Upper lobe of left lung (tissue), 6 donors: ENCODE measurements at regions not wholly inside any gene's neighbourhood (a gene's known extent, or its start where the extent isn't known, plus 50 kb on each side); places are given as distances from the start of the nearest gene placed in this dataset.

ENCODE experiments used
- ATAC-seq, 2 donors: fragments of 200-7000 bp; cut with Tn5 transposase; one replicate each; pipeline ENCODE4 v1.9.1; 2022; ENCODE audit warnings: mild to moderate bottlenecking in 2 of 2, moderate library complexity in 2 of 2; ENCODE audit not compliant: low FRiP score in 2 of 2
- DNase-seq, 2 donors: peaks; one replicate each; pipeline ENCODE4 v3.0.0-alpha.2; 2019 to 2020
- H3K27ac ChIP-seq, 4 donors: fragments of 200-600 bp; sonication (generic); one replicate each; pipeline ENCODE4 v1.5.1; 2016 to 2019
- H3K27me3 ChIP-seq, 4 donors: fragments of 200-600 bp; sonication (generic); one replicate each; pipeline ENCODE4 v1.5.1; 2017 to 2019
- H3K36me3 ChIP-seq, 4 donors: fragments of 200-600 bp; sonication (generic); one replicate each; pipeline ENCODE4 v1.5.1; 2016 to 2019
- H3K4me1 ChIP-seq, 4 donors: fragments of 200-600 bp; sonication (generic); one replicate each; pipeline ENCODE4 v1.5.1; 2018 to 2019
- H3K4me3 ChIP-seq, 4 donors: fragments of 200-600 bp; sonication (generic); one replicate each; pipeline ENCODE4 v1.5.1; 2017 to 2019; ENCODE audit warnings: mild to moderate bottlenecking in 2 of 4, moderate library complexity in 1 of 4
- H3K9me3 ChIP-seq, 4 donors: fragments of 200-600 bp; sonication (generic); one replicate each; pipeline ENCODE4 v1.5.1; 2018 to 2019
- CTCF ChIP-seq, 6 experiments: fragments of 450-650 bp in 4 of 6; fragments of 200-600 bp in 2 of 6; sonication (generic) in 2 of 6; IDR thresholded peaks; one replicate each; pipeline ENCODE4 v1.5.1; 2016 to 2019; ENCODE audit warnings: antibody characterized with exemption in 6 of 6
- EP300 ChIP-seq, 4 donors: sonication (generic); formaldehyde crosslinking; IDR thresholded peaks; one replicate each; pipeline ENCODE4 v1.5.1; 2017; ENCODE audit warnings: antibody characterized with exemption in 4 of 4, control low read depth in 2 of 4
- POLR2A ChIP-seq, 4 donors: fragments of 450-650 bp; IDR thresholded peaks; one replicate each; pipeline ENCODE4 v1.5.1; 2016 to 2017; ENCODE audit warnings: antibody characterized with exemption in 4 of 4, mild to moderate bottlenecking in 2 of 4
- POLR2AphosphoS5 ChIP-seq, 2 donors: sonication (generic); formaldehyde crosslinking; IDR thresholded peaks; one replicate each; pipeline ENCODE4 v1.5.1; 2017; ENCODE audit warnings: antibody characterized with exemption in 2 of 2
- WGBS, 2 donors: methylation state at CpG; one replicate each; pipeline ENCODE4 v1.1.5; 2017 to 2018; 5-methylcytosine and 5-hydroxymethylcytosine counted together
- donor health status: DM: no; HTN: no; CAD: no; lungs with moderate emphysema.
- donor health status: DM: no; HTN: yes; CAD: no; lungs with severe emphysema.

GRCh38 chr11:130531061-130531460 is 82.6 kb downstream of the ADAMTS15 start:
- H3K27ac ChIP-seq, result no peak overlapping the region
- TF ChIP-seq POLR2A (IDR thresholded peaks at IDR 0.05) (no peak), POLR2AphosphoS5 (IDR thresholded peaks at IDR 0.05) (no peak), EP300 (IDR thresholded peaks at IDR 0.05) (no peak), CTCF (IDR thresholded peaks at IDR 0.05) (no peak)
- ATAC-seq (no peak), DNase-seq (no peak)
- no peaks in the 10 kb centered on the region for H3K27me3 ChIP-seq
- 77 to 78% methylated on average over 2 of the region's 2 CpGs for WGBS, 2 donors
- no peaks in the 10 kb centered on the region for H3K4me1 ChIP-seq
- H3K4me3 ChIP-seq, result no peak overlapping the region
- no peaks in the 10 kb centered on the region for H3K9me3 ChIP-seq
- H3K36me3 ChIP-seq, result no peaks in the 10 kb centered on the region

GRCh38 chr11:130533113-130533798 is 84.8 kb downstream of the ADAMTS15 start:
- Histone ChIP-seq H3K4me3 (no peak overlapping the region), H3K27me3 (no peaks in the 10 kb centered on the region), H3K36me3 (no peaks in the 10 kb centered on the region), H3K27ac (no peak overlapping the region), H3K4me1 (no peaks in the 10 kb centered on the region), H3K9me3 (no peaks in the 10 kb centered on the region)
- WGBS, 2 donors, result 71 to 75% methylated on average over 12 of the region's 12 CpGs
- no peak for ATAC-seq
- DNase-seq, result no peak
- no peak for TF ChIP-seq EP300 (IDR thresholded peaks at IDR 0.05)
- TF ChIP-seq POLR2A (IDR thresholded peaks at IDR 0.05), result no peak
- no peak for TF ChIP-seq CTCF (IDR thresholded peaks at IDR 0.05)

GRCh38 chr11:130533871-130534270 is 85.4 kb downstream of the ADAMTS15 start:
- no peak for DNase-seq
- H3K4me1 ChIP-seq, result no peaks in the 10 kb centered on the region

GRCh38 chr11:130534551-130534950 is 86.1 kb downstream of the ADAMTS15 start:
- WGBS, 2 donors, result 83 to 89% methylated on average over 10 of the region's 10 CpGs
- ATAC-seq (no peak), DNase-seq (no peak)
- Histone ChIP-seq H3K36me3 (no peaks in the 10 kb centered on the region), H3K27ac (no peak overlapping the region), H3K27me3 (no peaks in the 10 kb centered on the region), H3K4me3 (no peak overlapping the region), H3K4me1 (no peaks in the 10 kb centered on the region), H3K9me3 (no peaks in the 10 kb centered on the region)
- TF ChIP-seq CTCF (IDR thresholded peaks at IDR 0.05), result no peak
- no peak for TF ChIP-seq POLR2AphosphoS5 (IDR thresholded peaks at IDR 0.05)
- no peak for TF ChIP-seq POLR2A (IDR thresholded peaks at IDR 0.05)
- no peak for TF ChIP-seq EP300 (IDR thresholded peaks at IDR 0.05)

More at GRCh38 chr11:130533871-130534270, 85.4 kb downstream of the ADAMTS15 start:
- Histone ChIP-seq H3K4me3 (no peak overlapping the region), H3K9me3 (no peaks in the 10 kb centered on the region), H3K36me3 (no peaks in the 10 kb centered on the region), H3K27ac (no peak overlapping the region), H3K27me3 (no peaks in the 10 kb centered on the region)
- 85% methylated on average over 5 of the region's 5 CpGs for WGBS, 2 donors
- TF ChIP-seq EP300 (IDR thresholded peaks at IDR 0.05) (no peak), POLR2AphosphoS5 (IDR thresholded peaks at IDR 0.05) (no peak), POLR2A (IDR thresholded peaks at IDR 0.05) (no peak), CTCF (IDR thresholded peaks at IDR 0.05) (no peak)
- no peak for ATAC-seq

GRCh38 chr11:130535520-130535919 is 87.1 kb downstream of the ADAMTS15 start:
- no peaks in the 10 kb centered on the region for H3K9me3 ChIP-seq
- no peaks in the 10 kb centered on the region for H3K36me3 ChIP-seq
- H3K4me1 ChIP-seq, result no peaks in the 10 kb centered on the region
- no peak overlapping the region for H3K4me3 ChIP-seq
- no peak overlapping the region for H3K27ac ChIP-seq
- DNase-seq, result no peak
- no peak for TF ChIP-seq EP300 (IDR thresholded peaks at IDR 0.05)
- TF ChIP-seq POLR2A (IDR thresholded peaks at IDR 0.05), result no peak
- TF ChIP-seq CTCF (IDR thresholded peaks at IDR 0.05), result no peak
- no peak for TF ChIP-seq POLR2AphosphoS5 (IDR thresholded peaks at IDR 0.05)
- H3K27me3 ChIP-seq, result no peaks in the 10 kb centered on the region
- WGBS, 2 donors, result 67 to 73% methylated on average over 6 of the region's 6 CpGs
- no peak for ATAC-seq
